ENCODE measurements at regions not wholly inside any gene's neighbourhood (a gene's known extent, or its start where the extent isn't known, plus 50 kb on each side); places are given as distances from the start of the nearest gene placed in this dataset.

GRCh38 chr13:44229371-44230030, 144.1 kb upstream of the SERP2 start:
- no peaks in the 10 kb centered on the region for H3K4me1 ChIP-seq (ENCODE audit: insufficient read depth, low read length, poor library complexity, severe bottlenecking)
- no peaks in the 10 kb centered on the region for H3K9me3 ChIP-seq (ENCODE audit: insufficient read depth, low read depth, low read length)
- no peak for TF ChIP-seq CTCF (conservative IDR thresholded peaks at IDR 0.05; ENCODE audit: low read length)
- TF ChIP-seq EZH2phosphoT487 (IDR thresholded peaks at IDR 0.05; ENCODE audit: borderline replicate concordance) = no peak
- H3K9ac ChIP-seq (ENCODE audit: low read depth, low read length, poor library complexity, severe bottlenecking) = no peak overlapping the region
- H4K20me1 ChIP-seq (ENCODE audit: insufficient read depth, low read length, poor library complexity, severe bottlenecking) = no peaks in the 10 kb centered on the region
- H3K27me3 ChIP-seq (ENCODE audit: insufficient read depth, low read length, poor library complexity, severe bottlenecking) = no peaks in the 10 kb centered on the region
- no peaks in the 10 kb centered on the region for H3K9me2 ChIP-seq (replicated peaks; ENCODE audit: low read depth, low read length)
- H3K4me3 ChIP-seq (ENCODE audit: low read length, poor library complexity, severe bottlenecking) = no peak overlapping the region
- no peaks in the 10 kb centered on the region for H3K36me3 ChIP-seq (ENCODE audit: insufficient read depth, low read length)
- H3K4me2 ChIP-seq (ENCODE audit: low read depth, low read length, poor library complexity, severe bottlenecking) = no peak overlapping the region
- no peak overlapping the region for H2AFZ ChIP-seq (ENCODE audit: low read length)
- no peaks in the 10 kb centered on the region for H3K79me2 ChIP-seq (ENCODE audit: insufficient read depth, low read length)
- no peaks in the 10 kb centered on the region for H3F3A ChIP-seq (ENCODE audit: low read depth)

GRCh38 chr13:44230071-44230470, 143.6 kb upstream of the SERP2 start:
- Histone ChIP-seq H3F3A (ENCODE audit: low read depth) (no peaks in the 10 kb centered on the region), H3K27me3 (ENCODE audit: insufficient read depth, low read length, poor library complexity, severe bottlenecking) (no peaks in the 10 kb centered on the region), H3K9me2 (replicated peaks; ENCODE audit: low read depth, low read length) (no peaks in the 10 kb centered on the region), H3K4me1 (ENCODE audit: insufficient read depth, low read length, poor library complexity, severe bottlenecking) (no peaks in the 10 kb centered on the region), H3K4me3 (ENCODE audit: low read length, poor library complexity, severe bottlenecking) (no peak overlapping the region), H3K79me2 (ENCODE audit: insufficient read depth, low read length) (no peaks in the 10 kb centered on the region), H3K9me3 (ENCODE audit: insufficient read depth, low read depth, low read length) (no peaks in the 10 kb centered on the region), H4K20me1 (ENCODE audit: insufficient read depth, low read length, poor library complexity, severe bottlenecking) (no peaks in the 10 kb centered on the region), H3K9ac (ENCODE audit: low read depth, low read length, poor library complexity, severe bottlenecking) (no peak overlapping the region), H3K4me2 (ENCODE audit: low read depth, low read length, poor library complexity, severe bottlenecking) (no peak overlapping the region), H3K36me3 (ENCODE audit: insufficient read depth, low read length) (no peaks in the 10 kb centered on the region), H2AFZ (ENCODE audit: low read length) (no peak overlapping the region)
- TF ChIP-seq CTCF (conservative IDR thresholded peaks at IDR 0.05; ENCODE audit: low read length) (no peak), EZH2phosphoT487 (IDR thresholded peaks at IDR 0.05; ENCODE audit: borderline replicate concordance) (no peak)

GRCh38 chr13:44230736-44231135, 142.9 kb upstream of the SERP2 start:
- H2AFZ ChIP-seq (ENCODE audit: low read length) = no peak overlapping the region

More at GRCh38 chr13:44230736-44231135, 142.9 kb upstream of the SERP2 start:
- Histone ChIP-seq H3K4me3 (ENCODE audit: low read length, poor library complexity, severe bottlenecking) (no peak overlapping the region), H3K36me3 (ENCODE audit: insufficient read depth, low read length) (no peaks in the 10 kb centered on the region), H3F3A (ENCODE audit: low read depth) (no peaks in the 10 kb centered on the region), H3K9me2 (replicated peaks; ENCODE audit: low read depth, low read length) (no peaks in the 10 kb centered on the region), H3K9ac (ENCODE audit: low read depth, low read length, poor library complexity, severe bottlenecking) (no peak overlapping the region), H3K79me2 (ENCODE audit: insufficient read depth, low read length) (no peaks in the 10 kb centered on the region), H3K4me2 (ENCODE audit: low read depth, low read length, poor library complexity, severe bottlenecking) (no peak overlapping the region), H3K27me3 (ENCODE audit: insufficient read depth, low read length, poor library complexity, severe bottlenecking) (no peaks in the 10 kb centered on the region), H3K9me3 (ENCODE audit: insufficient read depth, low read depth, low read length) (no peaks in the 10 kb centered on the region), H4K20me1 (ENCODE audit: insufficient read depth, low read length, poor library complexity, severe bottlenecking) (no peaks in the 10 kb centered on the region), H3K4me1 (ENCODE audit: insufficient read depth, low read length, poor library complexity, severe bottlenecking) (no peaks in the 10 kb centered on the region)
- TF ChIP-seq EZH2phosphoT487 (IDR thresholded peaks at IDR 0.05; ENCODE audit: borderline replicate concordance) (no peak), CTCF (conservative IDR thresholded peaks at IDR 0.05; ENCODE audit: low read length) (no peak)
